Mucosa of descending colon (tissue), 3 donors: ENCODE measurements at regions not wholly inside any gene's neighbourhood (a gene's known extent, or its start where the extent isn't known, plus 50 kb on each side); places are given as distances from the start of the nearest gene placed in this dataset.

ENCODE experiments used
- ATAC-seq: fragments of 200-7000 bp; cut with Tn5 transposase; one replicate; pipeline ENCODE4 v1.9.1; 2020; ENCODE audit warnings: mild to moderate bottlenecking, moderate library complexity
- DNase-seq, 3 donors: peaks; one replicate each; pipeline ENCODE4 v3.0.0-alpha.2; 2020
- H3K36me3 ChIP-seq: fragments of 200-600 bp; one replicate; pipeline ENCODE4 v1.8.0; 2021; ENCODE audit warnings: low read depth, mild to moderate bottlenecking
- H3K4me1 ChIP-seq: fragments of 200-600 bp; one replicate; pipeline ENCODE4 v1.8.0; 2021; ENCODE audit warnings: low read depth, mild to moderate bottlenecking
- H3K4me3 ChIP-seq: fragments of 200-600 bp; one replicate; pipeline ENCODE4 v1.8.0; 2021; ENCODE audit warnings: mild to moderate bottlenecking
- H3K9me3 ChIP-seq: fragments of 200-600 bp; one replicate; pipeline ENCODE4 v1.8.0; 2021; ENCODE audit warnings: mild to moderate bottlenecking
- intact Hi-C, 2 donors: fragments of 100-400 bp; cut with DNase I in 1 of 2; cut with micrococcal nuclease in 1 of 2; formaldehyde crosslinking; loops; one replicate each; pipeline versions ENCODE4 v1.11.0 to v1.11.1; 2022; cut with DNase I, micrococcal nuclease
- TF ChIP-seq, protein P1 (sequence below): fragments of 200-600 bp; IDR thresholded peaks from one replicate; pipeline ENCODE4 v1.8.0; 2022; ENCODE audit warnings: antibody characterized with exemption, mild to moderate bottlenecking
- donor health status: DM: no; HTN: no; CAD: no; lungs with moderate emphysema.
- donor health status: DM: no; HTN: no; CAD: no.
- donor health status: DM: no; HTN: yes; CAD: no.

DNA sequence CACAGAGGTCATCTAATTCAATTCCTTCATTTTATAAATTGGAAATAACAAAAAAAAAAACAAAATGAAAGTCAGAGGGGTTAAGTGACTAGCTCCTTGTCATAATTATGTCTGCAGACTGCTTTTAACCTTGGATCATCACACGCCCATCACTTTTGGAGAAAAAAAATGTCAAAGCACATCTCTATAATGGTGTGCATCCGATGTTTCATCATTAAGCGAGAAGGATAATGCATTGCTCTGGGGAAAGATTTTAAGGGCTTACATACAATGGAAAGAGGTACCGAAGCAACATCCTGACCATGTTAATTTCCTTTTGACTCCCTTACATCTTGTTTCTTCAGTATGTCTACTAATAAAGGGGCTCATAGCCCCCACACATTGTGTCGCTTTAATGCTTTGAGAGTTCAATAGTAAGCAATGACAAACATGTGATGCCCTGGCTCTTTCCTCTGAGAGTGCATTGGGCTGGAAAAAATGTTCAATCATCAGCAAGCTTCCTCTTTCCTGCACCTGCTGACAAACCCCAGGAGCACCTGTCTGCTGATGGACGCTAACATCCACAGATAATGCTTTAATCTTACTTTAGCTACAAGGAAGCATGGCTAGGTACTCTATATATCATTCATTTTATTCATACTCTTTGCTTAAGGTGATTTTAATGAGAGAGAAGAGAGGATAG is 242.2 kb downstream of the SMARCA2 start:
- DNase-seq (no peak), ATAC-seq (no peak)
- Histone ChIP-seq H3K4me3 (no peak overlapping the region), H3K36me3 (no peaks in the 10 kb centered on the region), H3K4me1 (no peaks in the 10 kb centered on the region), H3K9me3 (no peaks in the 10 kb centered on the region)
- TF ChIP-seq, protein P1, sequence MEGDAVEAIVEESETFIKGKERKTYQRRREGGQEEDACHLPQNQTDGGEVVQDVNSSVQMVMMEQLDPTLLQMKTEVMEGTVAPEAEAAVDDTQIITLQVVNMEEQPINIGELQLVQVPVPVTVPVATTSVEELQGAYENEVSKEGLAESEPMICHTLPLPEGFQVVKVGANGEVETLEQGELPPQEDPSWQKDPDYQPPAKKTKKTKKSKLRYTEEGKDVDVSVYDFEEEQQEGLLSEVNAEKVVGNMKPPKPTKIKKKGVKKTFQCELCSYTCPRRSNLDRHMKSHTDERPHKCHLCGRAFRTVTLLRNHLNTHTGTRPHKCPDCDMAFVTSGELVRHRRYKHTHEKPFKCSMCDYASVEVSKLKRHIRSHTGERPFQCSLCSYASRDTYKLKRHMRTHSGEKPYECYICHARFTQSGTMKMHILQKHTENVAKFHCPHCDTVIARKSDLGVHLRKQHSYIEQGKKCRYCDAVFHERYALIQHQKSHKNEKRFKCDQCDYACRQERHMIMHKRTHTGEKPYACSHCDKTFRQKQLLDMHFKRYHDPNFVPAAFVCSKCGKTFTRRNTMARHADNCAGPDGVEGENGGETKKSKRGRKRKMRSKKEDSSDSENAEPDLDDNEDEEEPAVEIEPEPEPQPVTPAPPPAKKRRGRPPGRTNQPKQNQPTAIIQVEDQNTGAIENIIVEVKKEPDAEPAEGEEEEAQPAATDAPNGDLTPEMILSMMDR: no peak
- intact Hi-C loops: no loop called here

DNA sequence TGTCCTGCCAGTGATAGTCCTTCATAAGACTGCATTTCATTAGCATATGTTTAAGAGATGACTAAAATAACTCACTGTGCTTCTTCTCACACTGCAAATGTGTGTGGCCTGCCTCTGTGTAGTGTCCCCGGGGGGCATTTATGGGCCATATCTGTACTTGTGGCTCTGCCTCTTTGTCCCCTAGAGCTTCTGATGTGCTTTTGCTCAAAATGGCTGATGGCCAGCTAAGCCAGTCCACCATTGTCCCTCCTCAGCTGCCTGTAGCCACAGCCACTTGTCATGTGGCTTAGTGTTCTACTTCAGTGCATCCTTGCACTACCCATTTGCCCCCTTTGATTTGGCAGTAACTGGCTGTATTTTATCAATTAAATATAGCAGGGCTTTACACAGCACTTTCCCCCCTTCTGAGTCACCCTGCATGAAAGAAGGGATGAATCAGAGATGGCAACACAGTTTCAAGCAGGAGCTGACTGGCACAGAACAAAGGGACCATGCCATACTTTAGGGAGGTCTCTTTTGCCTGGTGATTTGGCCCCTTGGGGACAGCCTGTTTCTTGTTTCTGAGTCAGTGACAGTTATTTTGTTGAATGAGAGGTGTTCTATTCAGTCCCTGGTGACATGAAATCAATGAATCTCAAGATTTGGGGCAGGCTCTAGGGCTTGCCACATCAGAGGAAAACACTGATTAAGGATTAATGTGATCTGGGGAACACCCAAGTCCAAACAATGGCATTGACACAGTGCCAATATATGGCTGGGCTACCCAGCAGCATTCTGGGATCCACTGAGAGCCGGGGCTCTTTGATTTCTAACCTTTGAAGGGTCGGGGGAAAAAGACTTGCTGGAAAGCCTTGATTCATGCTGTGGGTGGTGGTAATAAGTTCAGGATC is 245.5 kb downstream of the SMARCA2 start:
- no peaks in the 10 kb centered on the region for H3K36me3 ChIP-seq
- DNase-seq (no peak), ATAC-seq (no peak)
- intact Hi-C loops: no loop called here
- no peaks in the 10 kb centered on the region for H3K4me1 ChIP-seq
- H3K4me3 ChIP-seq: no peak overlapping the region
- H3K9me3 ChIP-seq: no peaks in the 10 kb centered on the region
- TF ChIP-seq, protein P1: no peak

DNA sequence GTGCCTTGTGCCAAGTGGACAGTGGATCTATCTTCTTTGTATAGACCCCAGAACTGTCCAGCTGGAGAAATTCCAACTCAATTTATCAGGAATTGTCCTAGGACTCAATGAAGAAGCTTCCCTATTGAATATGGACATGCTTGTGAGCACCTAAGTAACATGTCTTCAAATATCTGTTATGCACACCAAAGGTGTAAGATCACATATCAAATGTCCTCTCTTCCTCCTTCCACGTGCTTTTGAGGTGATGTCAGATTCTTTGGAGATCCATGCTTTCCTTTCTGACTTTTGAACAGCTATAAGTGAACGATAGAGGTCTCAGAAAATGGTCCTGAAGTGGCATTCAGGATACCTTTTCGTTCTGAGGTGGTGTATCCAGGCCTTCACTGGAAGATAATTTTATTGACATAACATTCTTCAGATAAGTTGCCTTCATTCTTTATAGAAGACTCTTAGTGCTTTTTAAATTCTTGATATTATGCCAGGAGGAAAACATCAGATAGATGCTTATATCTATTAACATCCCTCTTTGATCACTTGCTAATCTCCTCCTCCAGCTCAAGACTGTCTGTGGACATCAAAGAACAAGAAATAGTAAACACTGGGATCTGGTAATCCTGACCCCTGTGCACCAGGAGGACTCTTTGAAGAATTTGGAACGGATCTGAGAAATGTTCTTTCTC is 246.4 kb downstream of the SMARCA2 start:
- no peak overlapping the region for H3K4me3 ChIP-seq
- no peaks in the 10 kb centered on the region for H3K36me3 ChIP-seq
- intact Hi-C loops: no loop called here
- TF ChIP-seq, protein P1: no peak
- no peaks in the 10 kb centered on the region for H3K9me3 ChIP-seq
- ATAC-seq: no peak
- no peaks in the 10 kb centered on the region for H3K4me1 ChIP-seq
- no peak for DNase-seq

DNA sequence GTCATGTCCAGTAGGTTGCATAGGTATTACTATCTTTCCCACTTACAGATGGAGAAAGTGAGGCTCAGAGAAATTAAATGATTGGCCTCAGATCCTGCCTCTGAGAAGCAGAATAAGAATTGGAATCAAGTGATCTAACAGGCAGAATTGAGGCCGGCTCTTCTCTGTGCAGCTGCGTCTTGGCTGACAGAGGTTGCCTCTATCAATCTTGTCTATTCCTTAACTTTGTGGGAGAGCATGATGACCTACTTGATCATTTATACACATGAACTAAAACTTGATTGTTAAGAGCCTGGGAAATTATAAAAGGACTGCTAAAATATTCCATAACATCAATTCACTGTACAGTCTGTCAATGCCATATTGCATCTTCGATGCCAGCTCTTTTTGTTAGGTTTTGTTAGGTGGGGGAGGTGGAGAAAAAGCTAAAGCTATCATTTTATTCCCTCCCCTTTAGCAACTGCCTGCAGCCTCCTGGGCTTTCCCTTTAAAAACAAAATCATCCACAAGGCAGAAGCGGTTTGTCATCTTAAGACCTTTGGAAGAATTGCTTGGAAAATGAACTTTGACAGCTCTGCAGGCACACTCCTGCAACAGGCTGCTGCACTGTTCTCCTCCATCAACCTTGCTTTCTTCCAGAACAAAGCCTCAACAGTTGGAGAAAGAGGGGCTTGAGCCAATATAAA is 247.4 kb downstream of the SMARCA2 start:
- intact Hi-C loops: no loop called here
- ATAC-seq (no peak), DNase-seq (no peak)
- no peaks in the 10 kb centered on the region for H3K36me3 ChIP-seq
- no peak overlapping the region for H3K4me3 ChIP-seq
- H3K9me3 ChIP-seq: no peaks in the 10 kb centered on the region
- no peaks in the 10 kb centered on the region for H3K4me1 ChIP-seq
- TF ChIP-seq, protein P1: no peak

DNA sequence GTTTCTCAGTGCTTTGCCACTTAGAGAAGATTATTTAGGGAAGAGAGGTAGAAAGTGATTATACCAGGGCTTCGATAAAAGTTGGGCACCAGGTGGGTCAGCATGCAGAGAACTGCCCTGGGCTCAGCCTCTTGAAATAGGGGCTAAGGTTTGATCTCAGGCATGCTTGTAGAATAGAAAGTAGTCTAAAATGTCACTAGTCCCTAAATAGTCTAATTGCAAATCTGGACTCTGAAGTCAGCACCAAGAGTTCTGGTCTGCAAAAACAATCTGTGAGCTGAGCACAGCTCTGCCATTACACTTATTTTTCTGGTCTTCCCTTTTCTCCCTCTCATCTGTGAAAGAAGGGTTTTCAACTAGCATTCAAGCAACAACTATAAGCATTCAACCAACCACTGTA is 248.0 kb downstream of the SMARCA2 start:
- intact Hi-C loops: no loop called here
- H3K36me3 ChIP-seq: no peaks in the 10 kb centered on the region
- no peak overlapping the region for H3K4me3 ChIP-seq
- H3K9me3 ChIP-seq: no peaks in the 10 kb centered on the region
- TF ChIP-seq, protein P1: no peak
- DNase-seq: no peak
- no peak for ATAC-seq
- no peaks in the 10 kb centered on the region for H3K4me1 ChIP-seq
